HCT116 (cell line): ENCODE measurements at regions not wholly inside any gene's neighbourhood (a gene's known extent, or its start where the extent isn't known, plus 50 kb on each side); places are given as distances from the start of the nearest gene placed in this dataset.

Experiments used
- ATAC-seq: fragments of 200-7000 bp; cut with Tn5 transposase; 2 replicates; pipeline ENCODE4 v1.9.1; 2020; ENCODE audit warnings: mild to moderate bottlenecking, moderate library complexity
- BruUV-seq: library from RNA; stranded (reverse); fragments of 400-500 nt; replicated peaks from 2 replicates; lab custom pipeline; 2021; lab: Mats Ljungman, UMichigan
- CTCF ChIA-PET: fragments of 300-600 bp; sonication (Branson Sonifier 250); formaldehyde crosslinking; loops from one replicate; lab custom pipeline; 2021; ENCODE audit warnings: antibody characterized with exemption; lab: Charles Lee
- POLR2A ChIA-PET: fragments of 300-600, 350-600 bp; sonication (Branson Sonifier 250); formaldehyde crosslinking; loops from one replicate; lab custom pipeline; 2021; ENCODE audit warnings: antibody characterized with exemption; lab: Charles Lee
- RAD21 ChIA-PET, 2 experiments: fragments of 300-600 bp; sonication (Branson Sonifier 250); formaldehyde crosslinking; loops; one replicate each; lab custom pipeline; 2023; ENCODE audit warnings: low total read pairs in 2 of 2; ENCODE audit not compliant: uncharacterized antibody in 2 of 2, unreplicated experiment in 2 of 2, low non-redundant PET in 1 of 2; lab: Charles Lee
- DNase-seq: peaks from one replicate; pipeline ENCODE4 v3.0.0-alpha.2; 2010; ENCODE audit warnings: low read depth, low spot score
- H2AFZ ChIP-seq: fragments of 200-600 bp; shearing (Covaris generic), sonication (generic); 2 replicates; pipeline ENCODE4 v1.6.1; 2017; ENCODE audit warnings: low read depth, mixed run types, mixed read lengths, antibody characterized with exemption, low read length; ENCODE audit not compliant: poor library complexity, severe bottlenecking
- H3K27ac ChIP-seq: 2 replicates; pipeline ENCODE4 v1.5.1; 2012; ENCODE audit warnings: low read depth, low read length
- H3K27me3 ChIP-seq: fragments of 200-600 bp; sonication (generic); 2 replicates; pipeline ENCODE4 v1.6.1; 2016; ENCODE audit warnings: mixed run types, low read length, mixed read lengths; ENCODE audit not compliant: insufficient read depth
- H3K36me3 ChIP-seq, 2 experiments: fragments of 200-500 bp in 1 of 2; fragments of 200-600 bp in 1 of 2; sonication (Bioruptor generic) in 1 of 2; sonication (generic) in 1 of 2; 2 replicates each; pipeline versions ENCODE4 v1.5.1 to v1.6.1; 2014 to 2016; ENCODE audit warnings: low read length in 2 of 2, inconsistent platforms in 1 of 2, mixed read lengths in 1 of 2, mixed run types in 1 of 2; ENCODE audit not compliant: insufficient read depth in 2 of 2, control insufficient read depth in 1 of 2
- H3K4me1 ChIP-seq, 2 experiments: fragments of 200-600 bp in 1 of 2; sonication (generic) in 1 of 2; 2 replicates each; pipeline versions ENCODE4 v1.5.1 to v1.6.1; 2012 to 2017; ENCODE audit warnings: low read length in 2 of 2, inconsistent platforms in 1 of 2, mild to moderate bottlenecking in 1 of 2, mixed read lengths in 1 of 2, mixed run types in 1 of 2, moderate library complexity in 1 of 2; ENCODE audit not compliant: insufficient read depth in 2 of 2, control insufficient read depth in 1 of 2
- H3K4me2 ChIP-seq: fragments of 200-600 bp; sonication (generic); 2 replicates; pipeline ENCODE4 v1.6.1; 2017; ENCODE audit warnings: mixed run types, low read length, mixed read lengths
- H3K4me3 ChIP-seq, 2 experiments: fragments of 200-600 bp in 1 of 2; sonication (generic) in 1 of 2; replicated peaks in 1 of 2; 2 replicates each; pipeline ENCODE4 v1.5.1; 2011 to 2016; ENCODE audit warnings: low read length in 2 of 2, control low read depth in 1 of 2, low read depth in 1 of 2, mild to moderate bottlenecking in 1 of 2, mixed read lengths in 1 of 2, mixed run types in 1 of 2
- H3K79me2 ChIP-seq: fragments of 200-600 bp; sonication (generic); 2 replicates; pipeline ENCODE4 v1.6.1; 2017; ENCODE audit warnings: mild to moderate bottlenecking, mixed run types, low read length, moderate library complexity, mixed read lengths; ENCODE audit not compliant: insufficient read depth
- H3K9ac ChIP-seq: fragments of 200-600 bp; sonication (generic); 2 replicates; pipeline ENCODE4 v1.6.1; 2016; ENCODE audit warnings: low read length, mixed read lengths
- H3K9me2 ChIP-seq: fragments of 200-600 bp; sonication (generic), shearing (Covaris generic); 2 replicates; pipeline ENCODE4 v1.6.1; 2017; ENCODE audit warnings: mixed run types, mild to moderate bottlenecking, moderate library complexity; ENCODE audit not compliant: insufficient read depth
- H3K9me3 ChIP-seq, 2 experiments: fragments of 200-500 bp in 1 of 2; fragments of 200-600 bp in 1 of 2; sonication (Bioruptor generic) in 1 of 2; sonication (generic) in 1 of 2; 2 replicates each; pipeline ENCODE4 v1.6.1; 2014 to 2017; ENCODE audit warnings: low read length in 2 of 2, mixed read lengths in 2 of 2, inconsistent platforms in 1 of 2, low read depth in 1 of 2, mild to moderate bottlenecking in 1 of 2, mixed run types in 1 of 2, moderate library complexity in 1 of 2; ENCODE audit not compliant: control insufficient read depth in 1 of 2, insufficient read depth in 1 of 2
- H4K20me1 ChIP-seq: fragments of 200-600 bp; sonication (generic), shearing (Covaris generic); 2 replicates; pipeline ENCODE4 v1.6.1; 2017; ENCODE audit warnings: mixed run types, mild to moderate bottlenecking, moderate library complexity; ENCODE audit not compliant: insufficient read depth
- CBX3 ChIP-seq: IDR thresholded peaks from 2 replicates; pipeline ENCODE4 v1.6.1; 2012; ENCODE audit warnings: low read depth
- CEBPB ChIP-seq: IDR thresholded peaks from 2 replicates; pipeline ENCODE4 v1.6.1; 2012; ENCODE audit warnings: low read depth
- CTCF ChIP-seq, 3 experiments: fragments of 200-600 bp in 1 of 3; sonication (generic) in 1 of 3; IDR thresholded peaks in 2 of 3; conservative IDR thresholded peaks in 1 of 3; 2 replicates each; pipeline ENCODE4 v1.5.1; 2012 to 2017; ENCODE audit warnings: low read depth in 2 of 3, low read length in 2 of 3, antibody characterized with exemption in 1 of 3, borderline replicate concordance in 1 of 3, control low read depth in 1 of 3, mild to moderate bottlenecking in 1 of 3, mixed read lengths in 1 of 3, mixed run types in 1 of 3, moderate library complexity in 1 of 3; ENCODE audit not compliant: insufficient read depth in 1 of 3
- EGR1 ChIP-seq: IDR thresholded peaks from 2 replicates; pipeline ENCODE4 v1.6.1; 2012; ENCODE audit warnings: low read depth
- ELF1 ChIP-seq: IDR thresholded peaks from 2 replicates; pipeline ENCODE4 v1.6.1; 2012; ENCODE audit warnings: low read depth, borderline replicate concordance
- EZH2 ChIP-seq: fragments of 200-600 bp; sonication (generic); IDR thresholded peaks from 2 replicates; pipeline ENCODE4 v1.6.1; 2017; ENCODE audit warnings: antibody characterized with exemption, mixed run types
- EZH2phosphoT487 ChIP-seq: fragments of 200-600 bp; IDR thresholded peaks from 2 replicates; pipeline ENCODE4 v1.6.1; 2018; ENCODE audit warnings: antibody characterized with exemption, borderline replicate concordance
- FOSL1 ChIP-seq: IDR thresholded peaks from 2 replicates; pipeline ENCODE4 v1.6.1; 2012; ENCODE audit warnings: low read depth
- JUND ChIP-seq: IDR thresholded peaks from 2 replicates; pipeline ENCODE4 v1.6.1; 2012
- POLR2A ChIP-seq: IDR thresholded peaks from 2 replicates; pipeline ENCODE4 v1.7.0; 2011; ENCODE audit warnings: borderline replicate concordance; ENCODE audit not compliant: insufficient read depth, insufficient read length; ENCODE audit errors: extremely low read depth
- POLR2AphosphoS5 ChIP-seq: IDR thresholded peaks from 2 replicates; pipeline ENCODE4 v1.6.1; 2011; ENCODE audit warnings: mild to moderate bottlenecking, low read depth, low read length, moderate library complexity
- RAD21 ChIP-seq: IDR thresholded peaks from 2 replicates; pipeline ENCODE4 v1.6.1; 2012; ENCODE audit warnings: low read depth, mild to moderate bottlenecking
- SIN3A ChIP-seq: IDR thresholded peaks from 2 replicates; pipeline ENCODE4 v1.6.1; 2012; ENCODE audit warnings: low read depth
- SRF ChIP-seq: IDR thresholded peaks from 2 replicates; pipeline ENCODE4 v1.6.1; 2012; ENCODE audit warnings: low read depth
- TCF7L2 ChIP-seq: IDR thresholded peaks from 2 replicates; pipeline ENCODE4 v1.7.0; 2011; ENCODE audit warnings: borderline replicate concordance, inconsistent platforms; ENCODE audit not compliant: insufficient read depth, insufficient read length; ENCODE audit errors: extremely low read depth
- ZBTB33 ChIP-seq: IDR thresholded peaks from 2 replicates; pipeline ENCODE4 v1.6.1; 2011; ENCODE audit warnings: mild to moderate bottlenecking, low read length, moderate library complexity; ENCODE audit not compliant: insufficient replicate concordance; ENCODE audit errors: extremely low read depth
- ZFX ChIP-seq: fragments of 450-650 bp; IDR thresholded peaks from 2 replicates; pipeline ENCODE4 v1.6.1; 2017
- ZNF274 ChIP-seq: fragments of 200-500 bp; sonication (Bioruptor generic); IDR thresholded peaks from 2 replicates; pipeline ENCODE4 v1.6.1; 2014; ENCODE audit warnings: mild to moderate bottlenecking, low read depth, low read length, inconsistent platforms
- intact Hi-C: fragments of 100-400 bp; cut with micrococcal nuclease; formaldehyde crosslinking; loops from 2 replicates; pipeline ENCODE4 v1.10.0; 2022
- TF ChIP-seq, protein P1 (sequence below): IDR thresholded peaks from 2 replicates; pipeline ENCODE4 v1.6.1; 2012

- ChIA-PET RAD21 (no interaction called here), POLR2A (no interaction called here), CTCF (no interaction called here)
- no peak overlapping the region for H3K4me3 ChIP-seq
- no peak overlapping the region for H3K4me2 ChIP-seq
- intact Hi-C loops, result no loop called here
- TF ChIP-seq, protein P1, sequence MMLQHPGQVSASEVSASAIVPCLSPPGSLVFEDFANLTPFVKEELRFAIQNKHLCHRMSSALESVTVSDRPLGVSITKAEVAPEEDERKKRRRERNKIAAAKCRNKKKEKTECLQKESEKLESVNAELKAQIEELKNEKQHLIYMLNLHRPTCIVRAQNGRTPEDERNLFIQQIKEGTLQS, result no peak
- no peak for TF ChIP-seq SRF
- TF ChIP-seq JUND, result no peak
- no peak for TF ChIP-seq CEBPB
- H3K9me3 ChIP-seq, result no peaks in the 10 kb centered on the region
- BruUV-seq, result no TSS peak
- H3K9ac ChIP-seq, result no peak overlapping the region
- H3K9me2 ChIP-seq, result no peaks in the 10 kb centered on the region
- peaks cover 0 to 20% of the 10 kb centered on the region in 2 experiments; a peak in 2 of 4 replicates for H3K4me1 ChIP-seq
- DNase-seq, result no peak
- no peaks in the 10 kb centered on the region for H3K79me2 ChIP-seq
- no peaks in the 10 kb centered on the region for H3K36me3 ChIP-seq
- H3K27ac ChIP-seq, result no peak overlapping the region
- H3K27me3 ChIP-seq, result no peaks in the 10 kb centered on the region
- no peaks in the 10 kb centered on the region for H4K20me1 ChIP-seq
- ATAC-seq, result no peak
- no peak overlapping the region for H2AFZ ChIP-seq
Observed at GRCh38 chr2:71827973-71828372, 319.7 kb downstream of the CYP26B1 start.

- H3K27me3 ChIP-seq, result no peaks in the 10 kb centered on the region
- H3K9me2 ChIP-seq, result no peaks in the 10 kb centered on the region
- no peak overlapping the region for H3K27ac ChIP-seq
- H3K79me2 ChIP-seq, result no peaks in the 10 kb centered on the region
- H2AFZ ChIP-seq, result no peak overlapping the region
- no peaks in the 10 kb centered on the region for H3K9me3 ChIP-seq
- ChIA-PET POLR2A (no interaction called here), CTCF (no interaction called here), RAD21 (no interaction called here)
- no peak for DNase-seq
- no peak overlapping the region for H3K4me3 ChIP-seq
- H3K9ac ChIP-seq, result no peak overlapping the region
- no peaks in the 10 kb centered on the region for H4K20me1 ChIP-seq
- no peak for ATAC-seq
- no TSS peak for BruUV-seq
- no peaks in the 10 kb centered on the region for H3K36me3 ChIP-seq
- H3K4me2 ChIP-seq, result no peak overlapping the region
- peaks cover 0 to 20% of the 10 kb centered on the region in 2 experiments; a peak in 2 of 4 replicates for H3K4me1 ChIP-seq
- intact Hi-C loops, result no loop called here
- no peak for TF ChIP-seq POLR2A
- TF ChIP-seq FOSL1, result no peak
- no peak for TF ChIP-seq ELF1
- no peak for TF ChIP-seq ZFX
- TF ChIP-seq TCF7L2, result no peak
- no peak for TF ChIP-seq SIN3A
- TF ChIP-seq EZH2phosphoT487, result no peak
- TF ChIP-seq JUND, result no peak
- TF ChIP-seq RAD21, result no peak
- TF ChIP-seq CBX3, result no peak
- TF ChIP-seq SRF, result no peak
- no peak for TF ChIP-seq EGR1
- no peak for TF ChIP-seq ZBTB33
- no peak for TF ChIP-seq ZNF274
- no peak for TF ChIP-seq EZH2
- no peak for TF ChIP-seq CTCF (IDR thresholded peaks at IDR 0.05 in 2 of 3, conservative IDR thresholded peaks at IDR 0.05 in 1 of 3; ENCODE audit: borderline replicate concordance in 1 of 3, insufficient read depth in 1 of 3, low read depth in 2 of 3, low read length in 2 of 3)
- TF ChIP-seq POLR2AphosphoS5, result no peak
- TF ChIP-seq, protein P1, result no peak
- no peak for TF ChIP-seq CEBPB
Observed at GRCh38 chr2:71827524-71827901, 320.1 kb downstream of the CYP26B1 start.
